ENCODE measurements at regions not wholly inside any gene's neighbourhood (a gene's known extent, or its start where the extent isn't known, plus 50 kb on each side); places are given as distances from the start of the nearest gene placed in this dataset.

DNA sequence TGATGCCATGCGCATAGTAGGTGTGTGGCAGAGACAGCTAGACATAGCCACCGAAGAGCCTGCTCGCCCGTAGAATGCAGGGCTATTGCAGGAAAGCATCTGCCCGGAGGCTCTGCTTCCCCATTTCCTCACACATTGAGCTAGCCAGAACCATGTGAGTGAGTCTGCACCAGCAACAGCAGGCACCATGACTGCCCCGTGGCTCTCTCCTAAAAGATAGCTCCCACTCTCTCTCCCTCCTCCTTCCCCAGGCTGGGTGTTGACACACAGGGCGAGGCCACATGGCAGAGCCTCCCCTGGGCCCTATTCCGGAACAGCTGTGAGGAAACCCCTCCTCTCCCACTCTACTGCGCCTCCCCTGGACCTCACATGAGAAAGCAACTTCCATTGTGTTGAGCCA is 52.3 kb upstream of the ATP12A start:
- TF ChIP-seq, protein P1, sequence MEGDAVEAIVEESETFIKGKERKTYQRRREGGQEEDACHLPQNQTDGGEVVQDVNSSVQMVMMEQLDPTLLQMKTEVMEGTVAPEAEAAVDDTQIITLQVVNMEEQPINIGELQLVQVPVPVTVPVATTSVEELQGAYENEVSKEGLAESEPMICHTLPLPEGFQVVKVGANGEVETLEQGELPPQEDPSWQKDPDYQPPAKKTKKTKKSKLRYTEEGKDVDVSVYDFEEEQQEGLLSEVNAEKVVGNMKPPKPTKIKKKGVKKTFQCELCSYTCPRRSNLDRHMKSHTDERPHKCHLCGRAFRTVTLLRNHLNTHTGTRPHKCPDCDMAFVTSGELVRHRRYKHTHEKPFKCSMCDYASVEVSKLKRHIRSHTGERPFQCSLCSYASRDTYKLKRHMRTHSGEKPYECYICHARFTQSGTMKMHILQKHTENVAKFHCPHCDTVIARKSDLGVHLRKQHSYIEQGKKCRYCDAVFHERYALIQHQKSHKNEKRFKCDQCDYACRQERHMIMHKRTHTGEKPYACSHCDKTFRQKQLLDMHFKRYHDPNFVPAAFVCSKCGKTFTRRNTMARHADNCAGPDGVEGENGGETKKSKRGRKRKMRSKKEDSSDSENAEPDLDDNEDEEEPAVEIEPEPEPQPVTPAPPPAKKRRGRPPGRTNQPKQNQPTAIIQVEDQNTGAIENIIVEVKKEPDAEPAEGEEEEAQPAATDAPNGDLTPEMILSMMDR (IDR thresholded peaks at IDR 0.05) = no peak
- TF ChIP-seq POLR2A (IDR thresholded peaks at IDR 0.05) = no peak
